ENCODE measurements at regions not wholly inside any gene's neighbourhood (a gene's known extent, or its start where the extent isn't known, plus 50 kb on each side); places are given as distances from the start of the nearest gene placed in this dataset.
"Not testable (repeated sequence)": the region's sequence is repeated elsewhere in the genome, so short reads cannot be mapped to it uniquely, and the experiment has no call there.

DNA sequence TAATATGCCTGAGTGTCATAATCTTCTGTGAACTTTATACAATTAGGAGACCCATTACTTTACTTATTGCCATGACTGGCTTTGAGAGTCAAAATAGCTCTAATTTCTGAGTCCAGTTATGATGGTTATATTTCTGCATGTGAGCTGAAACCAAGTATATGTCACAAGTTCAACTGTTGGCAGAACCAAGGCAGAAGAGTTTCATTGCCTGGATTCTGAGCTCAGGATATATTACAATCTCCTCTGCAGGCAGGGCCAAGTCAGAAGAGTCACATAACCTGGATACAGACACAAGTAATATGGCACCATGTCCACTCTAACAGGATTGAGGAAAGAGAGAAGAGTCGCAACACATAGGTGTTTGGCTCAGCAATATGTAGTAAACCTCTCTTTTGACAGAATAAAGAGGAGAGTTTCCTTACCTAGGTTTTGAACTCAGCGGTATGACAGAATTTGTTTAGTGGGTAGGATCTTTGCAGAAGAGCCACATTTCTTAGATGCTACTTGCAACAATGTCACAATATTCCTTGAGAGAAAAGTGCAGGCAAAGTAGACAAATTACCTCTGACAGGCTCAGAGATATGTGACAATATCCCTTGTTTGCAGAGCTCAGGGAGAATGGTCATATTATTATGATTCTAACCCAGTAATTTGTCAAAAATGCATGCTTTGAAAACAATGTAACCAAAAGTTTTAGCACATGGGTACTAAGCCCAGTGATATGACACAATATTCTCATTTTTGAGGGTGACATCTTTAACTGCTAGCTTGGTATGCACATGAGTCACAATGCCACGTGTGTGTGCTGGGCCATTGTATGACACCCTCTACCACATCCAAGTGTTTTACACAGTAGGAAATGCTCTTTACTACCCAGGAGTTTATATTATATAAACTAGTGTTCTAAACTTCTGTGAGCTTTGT is 895.3 kb upstream of the AMELY start:
- peak; percentile 60 for DNase-seq (ENCODE audit: low read depth)

DNA sequence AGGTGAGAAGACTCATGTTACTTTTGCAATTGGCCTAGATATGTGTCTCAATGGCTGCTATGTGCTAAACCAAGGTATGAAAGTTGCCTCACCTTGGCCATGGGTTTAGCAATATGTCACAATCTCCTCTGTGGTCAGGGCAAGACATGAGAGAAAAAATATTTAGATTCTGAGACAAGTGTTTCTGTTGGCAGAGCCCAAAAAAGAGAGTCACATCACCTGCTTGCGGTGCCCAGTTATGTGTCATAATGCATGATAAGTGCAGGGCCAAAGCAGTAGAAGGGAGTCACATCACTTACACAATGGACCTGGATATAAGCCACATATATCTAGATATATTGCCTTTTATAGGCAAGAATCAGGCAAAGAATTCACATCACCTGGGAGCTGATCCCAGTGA is 894.1 kb upstream of the AMELY start:
- DNase-seq (ENCODE audit: low read depth), result no peak

GRCh38 chrY:7803737-7804136 is 892.2 kb upstream of the AMELY start:
- DNase-seq (ENCODE audit: low read depth), result no peak

DNA sequence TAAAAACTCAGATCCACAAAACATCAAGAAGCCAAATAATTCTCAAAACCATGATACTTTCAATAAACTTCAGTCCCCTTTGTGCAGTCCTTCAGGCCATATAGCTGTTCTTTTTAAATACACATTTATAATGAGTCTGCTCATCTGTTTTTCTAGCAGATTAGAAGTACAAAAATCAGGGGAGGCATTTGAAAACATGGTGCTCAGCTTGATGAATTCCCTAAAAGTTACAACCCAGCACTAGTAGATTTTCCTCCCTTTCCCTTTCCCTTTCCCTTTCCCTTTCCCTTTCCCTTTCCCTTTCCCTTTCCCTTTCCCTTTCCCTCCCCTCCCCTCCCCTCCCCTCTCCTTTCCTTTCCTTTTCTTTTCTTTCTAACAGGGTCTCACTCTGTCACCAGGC is 884.6 kb upstream of the AMELY start:
- no peak for DNase-seq (ENCODE audit: low read depth)

DNA sequence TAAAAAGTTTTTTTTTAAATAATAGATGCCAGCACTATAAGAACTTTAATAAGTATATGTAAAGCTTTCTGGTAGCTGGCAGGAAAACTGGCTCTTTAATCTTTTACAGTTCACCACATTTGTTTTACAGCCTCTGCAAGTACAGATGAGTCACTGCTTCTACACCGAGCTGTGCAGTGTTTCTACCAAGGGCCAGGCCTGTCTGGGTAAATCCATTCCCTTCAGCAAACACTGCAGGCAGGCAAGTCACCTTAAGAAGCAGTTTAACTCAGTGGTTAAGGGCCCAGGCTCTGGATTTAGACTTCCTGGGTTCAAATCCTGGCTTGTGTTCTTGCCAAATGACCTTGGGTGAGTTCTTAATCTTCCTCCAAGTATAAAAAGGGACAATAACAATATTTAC is 882.9 kb upstream of the AMELY start:
- DNase-seq (ENCODE audit: low read depth), result no peak

- no peak for DNase-seq (ENCODE audit: low read depth)
Observed at GRCh38 chrY:7793989-7794388, 882.4 kb upstream of the AMELY start.

DNA sequence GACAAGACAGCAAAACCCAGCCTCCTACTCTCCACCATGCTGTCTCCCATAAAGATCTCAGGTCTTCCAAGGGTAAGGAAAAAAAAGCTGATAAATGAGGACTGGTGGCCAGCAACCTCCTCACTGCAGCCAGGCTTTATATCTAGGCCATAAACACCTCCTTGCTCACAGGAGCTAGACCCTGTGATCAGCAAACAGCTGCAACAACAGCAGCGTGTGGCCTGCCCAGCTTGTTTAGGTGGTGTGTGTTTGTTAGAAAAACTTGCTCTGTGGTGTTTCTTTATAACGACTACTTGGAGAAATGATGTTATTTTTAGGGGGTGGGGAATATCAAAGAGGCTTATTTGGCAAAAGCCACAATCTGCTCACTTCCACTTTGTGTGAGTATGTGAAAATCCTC is 880.9 kb upstream of the AMELY start:
- no peak for DNase-seq (ENCODE audit: low read depth)

DNA sequence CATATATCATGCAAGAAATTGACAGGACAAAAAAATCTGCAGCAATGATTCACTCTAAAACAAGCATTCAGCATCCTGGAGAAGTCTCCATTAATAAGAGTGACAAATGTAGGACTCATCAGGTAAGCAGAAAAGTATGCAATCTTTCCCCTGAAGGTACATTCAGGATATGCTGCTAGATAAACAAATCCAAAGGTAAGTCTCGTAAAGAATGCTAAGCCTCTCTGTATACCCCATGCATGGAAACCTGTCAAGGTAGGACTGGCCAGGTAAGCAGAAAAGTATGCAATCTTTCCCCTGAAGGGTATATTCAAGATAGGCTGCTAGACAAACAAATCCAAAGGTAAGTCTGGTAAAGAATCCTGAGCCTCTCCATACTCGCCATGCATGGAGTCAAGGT is 869.9 kb upstream of the AMELY start:
- DNase-seq (ENCODE audit: low read depth), result no peak

DNA sequence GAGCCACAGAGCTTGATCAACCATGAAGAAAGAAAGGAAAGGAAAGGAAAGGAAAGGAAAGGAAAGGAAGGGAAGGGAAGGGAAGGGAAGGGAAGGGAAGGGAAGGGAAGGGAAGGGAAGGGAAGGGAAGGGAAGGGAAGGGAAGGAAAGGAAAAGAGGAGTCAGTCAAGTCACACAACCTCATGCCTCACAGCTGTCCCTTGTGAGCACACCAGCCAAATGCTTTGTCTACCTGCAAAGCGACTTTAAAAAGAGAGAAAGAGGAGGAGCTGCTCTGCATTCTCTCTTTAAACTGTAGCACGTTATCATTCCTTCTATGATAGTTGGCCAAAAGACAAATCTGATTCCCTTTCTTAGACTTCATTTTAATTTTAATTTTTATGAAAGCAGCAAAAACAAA is 863.9 kb upstream of the AMELY start:
- DNase-seq (ENCODE audit: low read depth), result not testable (repeated sequence)

GRCh38 chrY:7771771-7772170 is 860.2 kb upstream of the AMELY start:
- no peak for DNase-seq (ENCODE audit: low read depth)

DNA sequence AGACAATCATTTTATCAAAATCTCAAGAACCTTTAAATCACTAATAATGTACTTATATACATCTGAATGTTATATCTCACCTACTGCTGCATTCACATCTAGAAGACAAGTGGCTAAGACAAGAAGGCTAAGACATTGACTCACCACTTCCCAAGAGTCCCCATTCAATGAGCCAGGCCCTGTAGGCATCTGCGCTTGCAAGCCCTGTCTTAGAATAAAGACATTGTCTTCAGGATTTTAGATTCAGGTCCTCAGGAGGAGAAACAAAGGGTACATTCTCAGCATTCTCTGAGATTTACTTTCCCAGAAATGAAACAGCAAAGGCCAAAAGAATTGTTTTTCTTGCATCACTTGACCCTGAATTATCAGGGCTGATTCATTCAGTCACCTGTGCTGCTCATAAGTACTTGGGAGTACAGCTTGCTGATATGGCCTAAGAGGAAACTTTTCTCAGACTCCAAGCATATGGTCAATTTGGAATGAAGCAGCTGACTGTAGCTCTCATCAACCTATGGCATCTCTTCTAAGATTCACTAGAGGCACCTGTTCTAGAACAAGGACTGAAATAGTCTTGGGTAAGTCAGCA is 858.3 kb upstream of the AMELY start:
- peak; percentile 36 for DNase-seq (ENCODE audit: low read depth)

- DNase-seq (ENCODE audit: low read depth), result no peak
Observed at GRCh38 chrY:7768901-7769300, 857.3 kb upstream of the AMELY start.

GRCh38 chrY:7753711-7754110 is 842.2 kb upstream of the AMELY start:
- no peak for DNase-seq (ENCODE audit: low read depth)

DNA sequence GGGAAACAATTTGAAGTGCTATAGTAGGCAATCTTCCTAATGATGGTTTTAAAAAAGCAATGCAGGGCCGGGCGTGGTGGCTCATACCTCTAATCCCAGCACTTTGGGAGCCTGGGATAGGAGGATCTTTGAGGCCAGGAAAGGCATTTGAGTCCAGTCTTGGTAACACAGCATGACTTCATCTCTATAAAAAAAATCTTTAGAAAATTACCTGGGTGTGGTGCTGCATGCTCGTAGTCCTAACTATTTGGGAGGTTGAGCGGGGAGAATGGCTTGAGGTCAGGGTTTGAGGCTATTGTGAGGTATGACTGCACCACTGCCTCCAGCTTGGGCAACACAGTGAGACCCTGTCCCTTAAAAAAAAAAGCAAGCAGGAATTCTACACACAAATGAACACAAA is 835.2 kb upstream of the AMELY start:
- DNase-seq (ENCODE audit: low read depth), result no peak

GRCh38 chrY:7745581-7745901 is 834.0 kb upstream of the AMELY start:
- no peak for DNase-seq (ENCODE audit: low read depth)

GRCh38 chrY:7744691-7745580 is 833.4 kb upstream of the AMELY start:
- no peak for DNase-seq (ENCODE audit: low read depth)

- DNase-seq (ENCODE audit: low read depth), result no peak
Observed at GRCh38 chrY:7736847-7737365, 825.4 kb upstream of the AMELY start.

GRCh38 chrY:7731651-7732050 is 820.1 kb upstream of the AMELY start:
- no peak for DNase-seq (ENCODE audit: low read depth)

- no peak for DNase-seq (ENCODE audit: low read depth)
Observed at GRCh38 chrY:7730664-7731063, 819.1 kb upstream of the AMELY start.

DNA sequence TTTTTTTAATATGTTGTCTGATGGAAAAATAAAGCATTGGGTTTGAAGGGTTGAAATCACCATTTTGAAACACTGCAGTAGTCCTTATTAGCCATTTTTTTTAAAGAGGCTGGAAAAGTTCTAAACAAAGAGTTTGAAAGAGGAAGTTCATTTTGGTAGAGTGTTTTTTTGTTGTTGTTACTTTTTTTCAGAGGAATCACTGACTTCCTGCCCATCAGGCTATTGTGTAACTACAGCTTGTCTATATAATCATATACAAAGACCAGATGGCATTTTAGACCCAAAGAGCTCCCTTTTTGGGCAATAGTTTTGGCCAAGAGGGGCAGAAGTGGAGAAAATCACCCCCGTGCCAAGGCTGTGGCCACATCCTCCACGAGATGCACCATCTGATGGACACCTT is 818.5 kb upstream of the AMELY start:
- DNase-seq (ENCODE audit: low read depth), result no peak

DNA sequence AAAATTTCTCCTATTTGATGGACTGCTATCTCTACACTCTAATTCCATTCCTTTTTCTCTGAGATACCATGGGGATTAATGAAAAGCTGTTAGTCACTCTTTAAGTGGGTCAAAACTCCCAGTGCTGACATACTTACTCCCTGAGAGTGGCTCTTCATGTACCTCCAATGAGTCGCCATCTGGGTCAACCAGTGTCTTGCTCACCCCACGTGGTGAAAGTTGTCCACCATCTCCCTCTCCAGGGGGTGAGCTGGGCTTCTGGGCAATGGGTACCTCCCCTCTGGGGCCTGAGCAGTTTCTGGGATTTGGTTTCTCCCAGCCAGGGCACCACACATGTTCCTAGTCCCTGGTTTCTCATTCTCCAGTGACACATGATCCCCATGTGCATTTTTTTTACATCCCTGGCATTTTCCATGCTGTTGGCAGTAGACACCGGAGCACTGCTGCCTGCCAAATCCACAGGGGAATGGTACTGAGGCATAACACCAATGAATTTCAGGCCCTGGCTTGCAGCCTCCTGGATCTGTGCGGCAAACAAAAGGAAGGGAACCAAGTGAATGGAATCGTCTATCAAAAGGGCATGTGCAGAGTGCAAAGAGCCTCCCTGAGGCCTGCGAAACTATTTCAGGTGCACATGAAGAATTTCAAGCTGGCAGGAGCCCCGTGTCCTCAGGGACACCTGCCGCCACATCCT is 817.9 kb upstream of the AMELY start:
- no peak for DNase-seq (ENCODE audit: low read depth)

GRCh38 chrY:7728935-7729317 is 817.4 kb upstream of the AMELY start:
- no peak for DNase-seq (ENCODE audit: low read depth)
